Ectodermal cell (in vitro differentiated cells): ENCODE measurements at regions not wholly inside any gene's neighbourhood (a gene's known extent, or its start where the extent isn't known, plus 50 kb on each side); places are given as distances from the start of the nearest gene placed in this dataset.

ENCODE experiments used
- H3K27ac ChIP-seq: 2 replicates; pipeline ENCODE4 v1.7.0; 2013; ENCODE audit warnings: mild to moderate bottlenecking, low read depth, low read length; ENCODE audit not compliant: insufficient read depth, poor library complexity, severe bottlenecking
- H3K27me3 ChIP-seq: 2 replicates; pipeline ENCODE4 v1.7.0; 2013; ENCODE audit warnings: mild to moderate bottlenecking, low read length; ENCODE audit not compliant: insufficient read depth, control insufficient read depth, poor library complexity, severe bottlenecking
- H3K36me3 ChIP-seq: one replicate; pipeline ENCODE4 v1.7.0; 2013; ENCODE audit warnings: low read length; ENCODE audit not compliant: control insufficient read depth, insufficient read depth
- H3K4me1 ChIP-seq: one replicate; pipeline ENCODE4 v1.7.0; 2013; ENCODE audit warnings: low read length; ENCODE audit not compliant: control insufficient read depth, insufficient read depth
- H3K4me3 ChIP-seq: 2 replicates; pipeline ENCODE4 v1.7.0; 2013; ENCODE audit warnings: low read depth, low read length, control low read depth; ENCODE audit not compliant: insufficient read depth
- H3K9me3 ChIP-seq: 2 replicates; pipeline ENCODE4 v1.7.0; 2013; ENCODE audit warnings: mild to moderate bottlenecking, low read length, moderate library complexity; ENCODE audit not compliant: control insufficient read depth
- WGBS, 2 experiments: methylation state at CpG; one replicate each; pipeline ENCODE4 v1.1.7; 2013; ENCODE audit warnings: missing lambda C conversion rate in 2 of 2; 5-methylcytosine and 5-hydroxymethylcytosine counted together

DNA sequence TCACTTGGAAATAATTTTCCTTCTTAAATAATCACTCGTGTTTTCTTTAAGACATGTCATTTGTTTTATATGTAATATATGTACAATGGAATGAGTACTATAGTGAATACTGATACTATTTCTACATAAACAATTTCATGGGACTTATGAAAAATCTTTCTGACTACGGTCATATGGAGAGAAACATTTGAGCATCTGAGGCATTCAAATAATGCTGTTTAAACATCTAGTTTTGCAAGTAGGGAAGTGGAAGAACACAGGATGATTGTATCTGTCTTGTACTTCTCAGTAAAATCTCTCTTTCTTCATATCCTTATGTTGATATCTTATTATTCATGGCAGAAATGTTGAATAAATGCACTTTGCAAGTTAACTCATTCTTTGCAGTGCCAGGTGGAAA is 599.5 kb upstream of the KCNMB2 start:
- 100% methylated on average over 1 of the region's 2 CpGs for WGBS, 2 experiments
- no peaks in the 10 kb centered on the region for H3K9me3 ChIP-seq
- H3K27ac ChIP-seq = no peak overlapping the region
- no peaks in the 10 kb centered on the region for H3K4me1 ChIP-seq
- H3K27me3 ChIP-seq = no peaks in the 10 kb centered on the region
- H3K36me3 ChIP-seq = no peaks in the 10 kb centered on the region
- H3K4me3 ChIP-seq = no peak overlapping the region

DNA sequence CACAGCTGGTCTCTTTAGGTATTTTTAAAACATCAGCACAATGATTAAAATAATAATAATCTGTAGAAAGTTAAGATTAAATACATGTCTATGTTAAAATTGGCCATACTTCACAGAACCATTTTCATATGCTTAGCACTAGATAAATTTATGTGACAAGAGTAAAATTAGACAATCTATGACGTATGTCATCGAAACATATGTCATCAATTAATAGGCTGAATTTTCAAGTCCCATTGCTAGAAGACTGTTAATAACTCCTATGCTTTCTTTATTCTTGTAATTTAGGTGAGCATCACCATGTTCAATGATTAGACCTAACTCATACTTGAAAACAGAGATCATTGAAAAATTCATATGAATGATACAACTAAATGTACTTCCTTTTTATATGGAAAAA is 593.3 kb upstream of the KCNMB2 start:
- 100% methylated on average over 2 of the region's 2 CpGs; no CpG with 5 or more reads in 1 of the 2 experiments for WGBS, 2 experiments
- Histone ChIP-seq H3K27ac (no peak overlapping the region), H3K36me3 (no peaks in the 10 kb centered on the region), H3K9me3 (no peaks in the 10 kb centered on the region), H3K4me1 (no peaks in the 10 kb centered on the region), H3K4me3 (no peak overlapping the region), H3K27me3 (no peaks in the 10 kb centered on the region)

GRCh38 chr3:177944228-177944661 is 592.0 kb upstream of the KCNMB2 start:
- Histone ChIP-seq H3K4me3 (no peak overlapping the region), H3K36me3 (no peaks in the 10 kb centered on the region)
- WGBS, 2 experiments = 89 to 90% methylated on average over 2 of the region's 2 CpGs

DNA sequence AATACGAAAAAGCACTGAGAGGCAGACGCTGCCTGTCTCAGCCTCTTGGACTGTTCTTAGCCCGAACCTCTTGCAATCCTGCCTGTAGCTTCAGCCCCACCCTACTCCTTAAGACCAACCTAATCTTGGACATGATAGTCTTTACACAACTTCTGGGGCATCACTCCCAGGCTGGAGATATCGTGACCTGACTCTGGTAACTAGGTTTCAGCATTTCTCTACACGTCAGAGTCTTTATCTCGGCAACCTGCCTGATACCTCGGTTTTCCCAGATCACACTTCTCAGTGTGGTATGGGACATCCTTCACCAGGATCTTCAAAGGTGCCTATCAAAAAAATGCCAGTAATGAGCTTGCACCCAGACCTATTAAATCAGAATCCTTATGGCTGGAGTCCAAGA is 590.2 kb upstream of the KCNMB2 start:
- Histone ChIP-seq H3K27me3 (no peaks in the 10 kb centered on the region), H3K4me1 (no peaks in the 10 kb centered on the region), H3K27ac (no peak overlapping the region), H3K9me3 (no peaks in the 10 kb centered on the region), H3K4me3 (no peak overlapping the region), H3K36me3 (no peaks in the 10 kb centered on the region)
- 92 to 96% methylated on average over 7 of the region's 7 CpGs for WGBS, 2 experiments

More at GRCh38 chr3:177944228-177944661, 592.0 kb upstream of the KCNMB2 start:
- H3K27ac ChIP-seq = no peak overlapping the region
- H3K27me3 ChIP-seq = no peaks in the 10 kb centered on the region
- H3K9me3 ChIP-seq = no peaks in the 10 kb centered on the region
- no peaks in the 10 kb centered on the region for H3K4me1 ChIP-seq

DNA sequence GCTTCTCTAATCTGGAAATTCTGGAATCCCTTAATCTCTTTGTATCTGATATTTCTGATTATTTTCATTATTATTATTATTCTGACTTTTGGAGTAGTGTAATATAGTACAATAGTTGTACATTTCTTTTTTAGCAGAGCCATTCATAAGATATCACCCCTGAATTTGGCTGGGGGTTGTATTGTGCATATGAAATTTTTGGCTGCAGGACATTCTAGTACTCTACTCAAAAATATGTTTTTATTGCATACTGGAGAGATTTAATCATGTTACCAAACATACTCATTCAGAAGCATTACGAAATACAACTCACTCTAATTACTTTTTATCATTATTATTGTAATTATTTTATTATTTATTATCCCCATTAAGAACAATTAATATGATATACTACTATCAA is 589.7 kb upstream of the KCNMB2 start:
- H3K36me3 ChIP-seq = no peaks in the 10 kb centered on the region
- H3K4me3 ChIP-seq = no peak overlapping the region
- H3K27ac ChIP-seq = no peak overlapping the region
- H3K27me3 ChIP-seq = no peaks in the 10 kb centered on the region
- no peaks in the 10 kb centered on the region for H3K4me1 ChIP-seq
- H3K9me3 ChIP-seq = no peaks in the 10 kb centered on the region
- WGBS, 2 experiments = no CpG with 5 or more reads among the region's 1 CpG

- Histone ChIP-seq H3K27ac (no peak overlapping the region), H3K27me3 (no peaks in the 10 kb centered on the region), H3K4me3 (no peak overlapping the region), H3K9me3 (no peaks in the 10 kb centered on the region), H3K4me1 (no peaks in the 10 kb centered on the region), H3K36me3 (no peaks in the 10 kb centered on the region)
- 100% methylated on average over 3 of the region's 3 CpGs; no CpG with 5 or more reads in 1 of the 2 experiments for WGBS, 2 experiments
Measured at GRCh38 chr3:177946936-177947335, 589.3 kb upstream of the KCNMB2 start.

DNA sequence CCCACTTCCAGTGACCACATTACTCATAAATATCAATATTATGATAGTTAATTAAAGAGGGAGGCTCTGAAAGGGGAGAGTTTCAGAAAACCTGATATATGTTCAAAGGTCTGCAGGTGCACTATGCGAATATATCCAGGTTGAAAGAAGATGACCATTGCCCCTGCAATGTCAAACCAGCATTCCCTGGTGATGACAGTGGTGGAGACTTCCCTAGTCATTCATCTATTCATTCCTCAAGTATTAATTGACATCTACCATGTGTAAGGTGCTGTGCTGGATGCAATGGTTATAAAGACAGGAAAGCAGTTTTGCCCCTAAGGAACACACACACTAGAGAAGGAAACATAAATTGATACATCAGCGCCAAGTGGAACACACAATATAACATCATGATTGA is 588.3 kb upstream of the KCNMB2 start:
- Histone ChIP-seq H3K4me1 (no peaks in the 10 kb centered on the region), H3K27ac (no peak overlapping the region), H3K36me3 (no peaks in the 10 kb centered on the region), H3K27me3 (no peaks in the 10 kb centered on the region), H3K4me3 (no peak overlapping the region), H3K9me3 (no peaks in the 10 kb centered on the region)
- 92 to 93% methylated on average over 2 of the region's 2 CpGs for WGBS, 2 experiments

DNA sequence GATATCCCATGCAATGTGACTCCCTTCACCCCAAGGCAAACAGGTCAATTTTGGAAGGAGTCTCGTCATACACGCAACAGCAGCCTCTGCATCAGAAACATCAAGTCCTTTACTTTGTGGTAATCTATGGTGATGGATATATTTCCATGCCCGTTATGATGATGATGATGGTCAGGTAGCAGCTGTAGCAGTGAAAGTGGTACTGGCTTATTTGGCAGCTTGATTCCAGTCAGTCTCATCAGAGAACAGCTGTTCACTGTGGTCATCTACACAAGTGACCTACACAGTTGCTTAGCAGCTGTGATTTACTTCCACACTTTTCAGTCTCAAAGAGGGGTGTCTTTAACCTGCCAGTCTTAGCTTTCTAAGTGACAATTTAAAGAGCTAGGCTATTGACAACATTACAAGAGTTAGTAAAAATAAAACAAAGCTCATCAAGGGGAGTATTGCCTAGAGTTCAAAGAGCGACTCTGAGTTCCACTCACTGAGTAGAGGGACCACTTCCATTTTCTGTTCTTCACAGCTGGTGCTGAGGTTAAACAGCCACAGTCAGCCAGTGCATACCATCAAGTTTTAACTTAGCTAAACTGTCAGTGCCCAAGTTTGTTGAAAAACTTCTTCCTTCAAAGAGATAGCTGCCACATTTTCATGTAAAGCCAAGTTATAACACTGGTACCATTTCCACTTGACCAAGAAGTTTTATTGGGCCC is 587.4 kb upstream of the KCNMB2 start:
- no peaks in the 10 kb centered on the region for H3K36me3 ChIP-seq
- no peaks in the 10 kb centered on the region for H3K9me3 ChIP-seq
- no peaks in the 10 kb centered on the region for H3K4me1 ChIP-seq
- no peaks in the 10 kb centered on the region for H3K27me3 ChIP-seq
- 95 to 98% methylated on average over 4 of the region's 4 CpGs for WGBS, 2 experiments
- H3K4me3 ChIP-seq = no peak overlapping the region
- no peak overlapping the region for H3K27ac ChIP-seq

DNA sequence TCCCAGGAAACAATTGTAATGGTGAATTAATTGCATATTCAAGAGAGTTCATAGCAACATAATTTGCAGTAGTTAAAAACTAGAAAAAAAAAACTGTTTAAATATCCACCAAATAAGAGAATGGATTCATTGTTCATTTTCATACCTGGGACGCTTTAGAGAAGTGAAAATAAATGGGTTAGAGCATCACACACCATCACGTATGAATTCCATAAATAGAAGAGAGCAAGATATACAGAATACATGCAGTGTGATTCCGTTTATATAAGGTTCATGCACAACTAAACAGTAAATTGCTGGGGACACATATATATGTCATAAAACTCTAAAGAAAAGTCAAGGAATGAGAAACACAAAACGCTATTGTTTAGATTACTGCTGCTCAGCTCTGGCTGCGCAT is 577.0 kb upstream of the KCNMB2 start:
- 94 to 96% methylated on average over 5 of the region's 5 CpGs for WGBS, 2 experiments
- Histone ChIP-seq H3K27me3 (no peaks in the 10 kb centered on the region), H3K36me3 (no peaks in the 10 kb centered on the region), H3K4me1 (no peaks in the 10 kb centered on the region), H3K4me3 (no peak overlapping the region), H3K27ac (no peak overlapping the region), H3K9me3 (no peaks in the 10 kb centered on the region)

- no peaks in the 10 kb centered on the region for H3K9me3 ChIP-seq
- H3K27ac ChIP-seq = no peak overlapping the region
- H3K4me1 ChIP-seq = no peaks in the 10 kb centered on the region
- H3K4me3 ChIP-seq = no peak overlapping the region
- 92 to 98% methylated on average over 2 of the region's 2 CpGs for WGBS, 2 experiments
- no peaks in the 10 kb centered on the region for H3K27me3 ChIP-seq
- H3K36me3 ChIP-seq = no peaks in the 10 kb centered on the region
Measured at GRCh38 chr3:177960014-177960413, 576.2 kb upstream of the KCNMB2 start.

DNA sequence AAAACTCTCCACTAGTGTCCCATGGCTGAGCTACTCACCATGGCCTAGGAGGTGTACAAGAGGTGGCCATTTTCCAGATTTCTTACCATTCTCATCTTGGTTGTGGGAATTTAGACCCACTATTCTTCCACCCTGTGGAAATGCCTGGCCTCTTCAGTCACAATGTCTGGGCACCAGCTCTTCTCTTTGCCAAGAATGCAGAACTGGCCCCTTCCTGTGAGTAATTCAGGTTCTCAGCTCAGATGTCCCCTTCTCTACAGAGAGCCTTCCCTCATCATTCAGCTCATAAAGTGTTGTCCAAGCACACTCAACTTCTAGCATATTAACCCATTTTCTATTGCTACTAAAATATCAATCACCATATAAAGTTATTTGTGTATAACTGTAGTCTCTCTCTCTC is 575.5 kb upstream of the KCNMB2 start:
- Histone ChIP-seq H3K9me3 (no peaks in the 10 kb centered on the region), H3K27me3 (no peaks in the 10 kb centered on the region), H3K4me3 (no peak overlapping the region), H3K27ac (no peak overlapping the region), H3K4me1 (no peaks in the 10 kb centered on the region), H3K36me3 (no peaks in the 10 kb centered on the region)
